Retinal pigment epithelial cell (primary cell): ENCODE measurements at regions not wholly inside any gene's neighbourhood (a gene's known extent, or its start where the extent isn't known, plus 50 kb on each side); places are given as distances from the start of the nearest gene placed in this dataset.

ENCODE experiments used
- DNase-seq: peaks from one replicate; pipeline ENCODE4 v3.0.0-alpha.2; 2010; ENCODE audit warnings: low read depth
- H3K4me3 ChIP-seq: 2 replicates; pipeline ENCODE4 v1.5.1; 2011; ENCODE audit warnings: mild to moderate bottlenecking, low read length, control low read depth, moderate library complexity
- CTCF ChIP-seq: conservative IDR thresholded peaks from 2 replicates; pipeline ENCODE4 v1.5.1; 2011; ENCODE audit warnings: low read depth, low read length, control low read depth, inconsistent platforms

DNA sequence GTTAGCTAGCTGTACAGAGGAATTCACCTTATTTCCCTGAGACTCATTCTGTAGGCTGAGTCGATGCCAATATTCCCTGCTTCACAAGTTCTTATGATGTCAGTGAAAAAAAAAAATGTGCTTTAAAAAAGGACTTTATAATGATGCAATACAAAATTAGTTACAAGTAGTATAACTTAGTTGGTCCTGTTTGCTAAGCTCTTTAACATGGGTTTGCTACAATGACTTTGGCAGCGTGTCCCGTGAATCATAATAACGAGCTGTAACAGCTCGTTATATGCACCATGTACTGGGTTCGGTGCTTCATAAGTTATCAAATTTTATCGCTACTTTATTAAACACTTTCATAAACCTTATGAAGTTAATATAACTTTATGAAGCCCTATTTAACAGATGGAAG is 349.7 kb downstream of the LMX1A start:
- no peak for TF ChIP-seq CTCF

DNA sequence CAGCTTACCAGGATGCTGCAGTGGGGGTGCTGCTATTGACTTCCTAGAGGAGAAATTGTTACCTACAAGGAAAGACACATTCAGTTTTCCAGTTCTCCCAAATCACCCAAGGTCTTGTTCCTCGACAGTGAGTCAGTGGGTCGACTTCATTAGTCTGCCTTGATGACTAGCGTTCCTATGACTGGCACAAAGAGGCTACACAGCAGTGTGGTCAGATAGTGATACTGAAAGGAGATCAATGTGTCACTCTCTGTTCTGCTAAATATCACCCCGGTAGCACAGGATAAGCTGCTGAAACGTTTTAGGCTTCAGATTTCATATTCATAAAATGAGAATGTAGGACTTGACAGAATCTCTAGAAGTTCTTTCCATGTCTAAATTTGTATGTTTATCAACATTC is 357.4 kb downstream of the LMX1A start:
- DNase-seq: no peak
- no peak for TF ChIP-seq CTCF
- no peak overlapping the region for H3K4me3 ChIP-seq

More for the DNA sequence above, 349.7 kb downstream of the LMX1A start:
- DNase-seq: no peak
- no peak overlapping the region for H3K4me3 ChIP-seq

DNA sequence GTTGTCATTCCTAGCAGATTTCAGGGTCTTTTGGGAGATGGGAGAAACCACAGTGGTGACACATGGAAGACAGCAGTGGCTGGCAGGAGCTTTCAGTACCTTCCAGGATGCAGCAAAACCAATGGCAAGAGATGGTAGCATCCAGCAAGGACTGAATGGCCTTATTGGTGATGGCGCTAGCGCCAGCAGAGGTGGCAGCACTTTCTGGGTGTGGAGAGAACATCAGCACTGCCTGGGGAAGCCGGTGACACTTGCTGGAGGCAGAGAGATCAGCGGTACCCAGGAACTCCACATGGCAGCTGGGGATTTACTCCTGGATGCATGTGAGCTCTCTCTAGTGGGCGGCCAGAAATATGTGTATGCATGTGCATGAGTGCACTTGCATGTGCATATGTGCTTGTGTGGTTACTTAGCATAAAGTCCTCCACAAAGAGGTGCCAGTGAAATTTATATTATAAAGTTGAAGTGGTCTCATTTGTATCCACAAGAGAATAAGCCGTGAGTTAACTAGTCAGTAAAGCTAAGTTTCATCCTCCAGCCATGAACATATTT is 364.7 kb downstream of the LMX1A start:
- no peak for TF ChIP-seq CTCF
- no peak for DNase-seq
- H3K4me3 ChIP-seq: no peak overlapping the region

DNA sequence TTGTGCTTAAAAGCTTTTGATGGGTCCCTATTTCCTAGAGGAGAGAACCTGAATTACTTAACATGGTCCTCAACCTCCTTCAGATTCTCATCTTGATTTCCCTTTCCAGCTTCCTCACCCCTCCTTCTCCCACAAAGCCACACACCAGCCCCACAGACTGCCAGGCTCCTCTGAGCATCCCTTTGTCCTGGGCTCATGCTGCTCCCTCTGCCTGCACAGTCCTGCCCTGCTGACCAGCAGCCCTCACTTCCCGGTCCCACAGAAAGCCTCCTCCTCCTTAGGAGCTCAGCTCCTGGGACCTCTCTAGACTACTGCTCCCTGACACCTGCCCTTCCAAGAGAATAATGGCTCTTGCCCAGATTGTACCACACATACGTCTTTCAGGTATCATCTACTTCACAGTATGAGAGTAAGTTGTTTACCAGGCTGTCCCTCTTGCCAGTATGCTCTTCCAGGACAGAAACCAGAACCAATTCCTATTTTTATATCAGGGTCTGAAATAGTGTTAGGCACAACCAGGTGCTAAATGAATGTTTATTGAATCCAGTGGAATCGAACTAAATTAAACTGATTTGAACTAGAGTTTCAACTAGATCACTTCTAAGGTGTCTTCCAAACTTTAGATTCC is 373.4 kb downstream of the LMX1A start:
- no peak overlapping the region for H3K4me3 ChIP-seq
- no peak for DNase-seq
- TF ChIP-seq CTCF: no peak

DNA sequence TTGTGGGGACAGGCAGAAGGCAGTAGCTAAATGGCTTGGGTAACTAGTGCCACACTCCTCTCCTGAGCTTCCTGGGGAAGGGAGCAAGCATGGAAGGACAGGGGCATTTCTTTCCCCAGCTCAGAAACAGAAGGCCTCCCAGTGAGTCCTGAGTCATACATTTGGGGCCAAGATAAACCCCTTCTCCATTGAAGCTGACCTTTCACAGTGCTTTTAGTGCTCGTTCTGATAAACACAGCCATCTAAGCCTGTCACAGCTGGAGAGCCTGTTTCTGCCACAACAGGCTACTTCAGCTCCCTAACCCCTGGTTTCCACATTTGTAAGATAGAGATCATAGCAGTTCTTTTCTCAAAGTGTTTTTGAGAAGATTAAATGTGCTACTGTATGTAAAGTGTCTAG is 374.0 kb downstream of the LMX1A start:
- H3K4me3 ChIP-seq: no peak overlapping the region
- no peak for DNase-seq
- TF ChIP-seq CTCF: no peak

- no peak for TF ChIP-seq CTCF
- no peak overlapping the region for H3K4me3 ChIP-seq
- no peak for DNase-seq
Observed at GRCh38 chr1:164977561-164977960, 379.0 kb downstream of the LMX1A start.

DNA sequence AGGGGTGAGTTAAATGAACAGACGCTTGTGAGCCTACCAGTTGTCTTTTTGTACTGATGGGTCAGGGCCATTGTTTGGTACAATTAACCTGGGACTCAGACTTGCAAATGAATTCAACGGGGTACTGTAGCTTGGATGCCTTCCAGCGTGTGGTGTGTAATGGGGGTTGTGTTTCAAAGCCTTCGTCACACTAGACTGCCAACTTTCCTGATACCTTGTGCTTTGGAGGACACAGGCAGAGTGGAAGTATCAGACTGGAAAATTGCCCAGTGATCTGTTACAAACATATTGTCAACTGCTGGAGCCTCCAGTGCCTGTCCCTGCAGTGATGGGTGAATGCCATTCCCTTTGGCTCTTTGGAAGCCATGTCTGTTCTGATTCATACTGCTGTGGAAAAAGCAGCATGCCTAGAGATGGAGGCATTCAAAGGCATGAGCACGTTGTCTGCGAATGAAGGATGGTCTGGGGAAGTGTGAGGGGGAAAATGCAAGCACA is 384.5 kb downstream of the LMX1A start:
- H3K4me3 ChIP-seq: no peak overlapping the region
- TF ChIP-seq CTCF: no peak
- DNase-seq: no peak
